Esophagus squamous epithelium (tissue), 5 donors: ENCODE measurements at regions not wholly inside any gene's neighbourhood (a gene's known extent, or its start where the extent isn't known, plus 50 kb on each side); places are given as distances from the start of the nearest gene placed in this dataset.
A peak's percentile ranks its signal among the peaks of the same experiment; 100 is the strongest.

Experiments
- DNase-seq: peaks from one replicate; lab custom pipeline; 2025; lab: John Stamatoyannopoulos, UW
- H3K27ac ChIP-seq, 4 donors: fragments of 200-600 bp; sonication (generic); one replicate each; pipeline ENCODE4 v1.5.1; 2016 to 2019; ENCODE audit warnings: mild to moderate bottlenecking in 1 of 4
- H3K27me3 ChIP-seq, 4 donors: fragments of 200-600 bp; sonication (generic); 1 replicate in 3 of 4; 2 replicates in 1 of 4; pipeline versions ENCODE4 v1.5.1 to v1.6.0; 2017 to 2021; ENCODE audit warnings: antibody characterized with exemption in 1 of 4
- H3K36me3 ChIP-seq, 3 donors: fragments of 200-600 bp; sonication (generic); one replicate each; pipeline ENCODE4 v1.5.1; 2016 to 2019
- H3K4me1 ChIP-seq, 3 donors: fragments of 200-600 bp; sonication (generic); one replicate each; pipeline ENCODE4 v1.5.1; 2017 to 2019
- H3K4me3 ChIP-seq, 4 donors: fragments of 200-600 bp; sonication (generic); 1 replicate in 3 of 4; 2 replicates in 1 of 4; pipeline ENCODE4 v1.5.1; 2016 to 2019; ENCODE audit warnings: mild to moderate bottlenecking in 2 of 4, moderate library complexity in 1 of 4
- H3K9me3 ChIP-seq, 3 donors: fragments of 200-600 bp; sonication (generic); one replicate each; pipeline ENCODE4 v1.5.1; 2016 to 2019
- POLR2A ChIP-seq, 4 donors: fragments of 450-650 bp; IDR thresholded peaks; one replicate each; pipeline ENCODE4 v1.6.1; 2017; ENCODE audit warnings: antibody characterized with exemption in 4 of 4, mild to moderate bottlenecking in 4 of 4, moderate library complexity in 3 of 4
- WGBS, 2 donors: methylation state at CpG; one replicate each; pipeline ENCODE4 v1.1.5; 2018; 5-methylcytosine and 5-hydroxymethylcytosine counted together
- intact Hi-C: fragments of 100-400 bp; cut with DNase I; formaldehyde crosslinking; loops from one replicate; pipeline ENCODE4 v1.15.0; 2022
- TF ChIP-seq, protein P1 (sequence below), 6 experiments: fragments of 450-650 bp in 4 of 6; fragments of 200-600 bp in 2 of 6; sonication (generic) in 2 of 6; IDR thresholded peaks; one replicate each; pipeline ENCODE4 v1.5.1; 2016 to 2019; ENCODE audit warnings: antibody characterized with exemption in 6 of 6, mild to moderate bottlenecking in 4 of 6, moderate library complexity in 4 of 6
- donor health status: DM: yes; HTN: yes; CAD: no.

GRCh38 chr3:59566481-59566975 lies 516.7 kb upstream of the CFAP20DC start:
- 27 to 48% methylated on average over 6 of the region's 6 CpGs for WGBS, 2 donors
- H3K4me1 ChIP-seq: peaks cover 0 to 17% (median 0%) of the 10 kb centered on the region in 3 donors
- intact Hi-C loops: no loop called here
- TF ChIP-seq, protein P1, sequence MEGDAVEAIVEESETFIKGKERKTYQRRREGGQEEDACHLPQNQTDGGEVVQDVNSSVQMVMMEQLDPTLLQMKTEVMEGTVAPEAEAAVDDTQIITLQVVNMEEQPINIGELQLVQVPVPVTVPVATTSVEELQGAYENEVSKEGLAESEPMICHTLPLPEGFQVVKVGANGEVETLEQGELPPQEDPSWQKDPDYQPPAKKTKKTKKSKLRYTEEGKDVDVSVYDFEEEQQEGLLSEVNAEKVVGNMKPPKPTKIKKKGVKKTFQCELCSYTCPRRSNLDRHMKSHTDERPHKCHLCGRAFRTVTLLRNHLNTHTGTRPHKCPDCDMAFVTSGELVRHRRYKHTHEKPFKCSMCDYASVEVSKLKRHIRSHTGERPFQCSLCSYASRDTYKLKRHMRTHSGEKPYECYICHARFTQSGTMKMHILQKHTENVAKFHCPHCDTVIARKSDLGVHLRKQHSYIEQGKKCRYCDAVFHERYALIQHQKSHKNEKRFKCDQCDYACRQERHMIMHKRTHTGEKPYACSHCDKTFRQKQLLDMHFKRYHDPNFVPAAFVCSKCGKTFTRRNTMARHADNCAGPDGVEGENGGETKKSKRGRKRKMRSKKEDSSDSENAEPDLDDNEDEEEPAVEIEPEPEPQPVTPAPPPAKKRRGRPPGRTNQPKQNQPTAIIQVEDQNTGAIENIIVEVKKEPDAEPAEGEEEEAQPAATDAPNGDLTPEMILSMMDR (IDR thresholded peaks at IDR 0.05): no peak
- no peak for TF ChIP-seq POLR2A (IDR thresholded peaks at IDR 0.05)
- H3K9me3 ChIP-seq: no peaks in the 10 kb centered on the region
- no peak overlapping the region for H3K4me3 ChIP-seq
- H3K27me3 ChIP-seq: peaks cover 0 to 7% (median 0%) of the 10 kb centered on the region in 4 donors
- DNase-seq: no peak
- peak overlapping the region in 2 of 4 donors; percentile 38 to 44 for H3K27ac ChIP-seq
- no peaks in the 10 kb centered on the region for H3K36me3 ChIP-seq

- no peak for DNase-seq
- Histone ChIP-seq H3K9me3 (no peaks in the 10 kb centered on the region), H3K4me3 (no peak overlapping the region), H3K27ac (no peak overlapping the region), H3K36me3 (no peaks in the 10 kb centered on the region), H3K4me1 (peaks cover 0 to 17% (median 0%) of the 10 kb centered on the region in 3 donors), H3K27me3 (peaks cover 0 to 7% (median 0%) of the 10 kb centered on the region in 4 donors)
- intact Hi-C loops: no loop called here
- 83 to 95% methylated on average over 2 of the region's 2 CpGs for WGBS, 2 donors
- TF ChIP-seq, protein P1 (IDR thresholded peaks at IDR 0.05): no peak
- TF ChIP-seq POLR2A (IDR thresholded peaks at IDR 0.05): no peak
These were observed 515.3 kb upstream of the CFAP20DC start for GRCh38 chr3:59565125-59565524.

- 100% methylated on average over 1 of the region's 1 CpG for WGBS, 2 donors
These were observed 514.1 kb upstream of the CFAP20DC start for GRCh38 chr3:59563966-59564365.

GRCh38 chr3:59563072-59563605 lies 513.3 kb upstream of the CFAP20DC start:
- Histone ChIP-seq H3K27me3 (no peaks in the 10 kb centered on the region), H3K9me3 (no peaks in the 10 kb centered on the region), H3K27ac (no peak overlapping the region), H3K4me1 (peaks cover 0 to 17% (median 0%) of the 10 kb centered on the region in 3 donors), H3K4me3 (no peak overlapping the region), H3K36me3 (no peaks in the 10 kb centered on the region)
- no peak for DNase-seq
- WGBS, 2 donors: 97 to 98% methylated on average over 4 of the region's 4 CpGs
- intact Hi-C loops: no loop called here
- TF ChIP-seq, protein P1 (IDR thresholded peaks at IDR 0.05): no peak
- TF ChIP-seq POLR2A (IDR thresholded peaks at IDR 0.05): no peak

More at GRCh38 chr3:59563966-59564365, 514.1 kb upstream of the CFAP20DC start:
- Histone ChIP-seq H3K36me3 (no peaks in the 10 kb centered on the region), H3K27ac (no peak overlapping the region), H3K27me3 (peaks cover 0 to under 1% (median 0%) of the 10 kb centered on the region in 4 donors), H3K4me3 (no peak overlapping the region), H3K9me3 (no peaks in the 10 kb centered on the region), H3K4me1 (peaks cover 0 to 17% (median 0%) of the 10 kb centered on the region in 3 donors)
- intact Hi-C loops: no loop called here
- no peak for DNase-seq
- TF ChIP-seq, protein P1 (IDR thresholded peaks at IDR 0.05): no peak
- TF ChIP-seq POLR2A (IDR thresholded peaks at IDR 0.05): no peak

DNA sequence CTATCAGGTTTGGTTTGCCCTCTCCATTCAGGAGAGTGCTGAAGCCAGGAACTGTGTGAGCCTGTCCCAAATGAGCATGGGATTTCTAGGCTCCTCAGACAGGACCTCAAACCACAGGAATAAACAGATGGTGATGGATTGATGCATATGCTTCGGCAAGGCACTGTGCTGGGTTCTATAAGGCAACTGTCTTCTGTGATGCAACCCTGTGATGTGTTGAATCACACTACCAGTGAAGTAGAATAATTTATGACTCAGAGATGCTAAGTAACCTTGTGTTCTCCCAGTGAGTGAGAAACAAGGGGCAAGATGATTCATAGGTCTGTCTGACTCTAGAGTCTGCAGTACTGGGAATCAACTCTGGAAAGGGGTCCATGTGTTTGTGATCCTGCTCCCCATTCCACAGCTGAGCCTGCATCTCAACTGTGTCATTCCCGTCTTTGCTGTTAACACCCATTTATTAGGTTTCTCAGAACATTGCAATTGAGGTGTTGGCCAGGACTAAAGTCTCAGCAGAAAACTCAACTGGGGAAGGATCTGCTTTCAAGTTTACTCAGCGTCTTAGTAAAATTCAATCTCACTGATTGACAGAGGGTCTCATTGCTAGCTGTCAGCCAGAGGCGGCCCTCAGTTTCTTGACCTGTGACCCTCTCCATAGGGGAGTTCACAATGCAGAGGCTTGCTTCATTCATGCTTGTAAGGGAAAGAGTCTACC lies 510.1 kb upstream of the CFAP20DC start:
- H3K27ac ChIP-seq: no peak overlapping the region
- intact Hi-C loops: no loop called here
- no peak overlapping the region for H3K4me3 ChIP-seq
- no peaks in the 10 kb centered on the region for H3K36me3 ChIP-seq
- TF ChIP-seq, protein P1 (IDR thresholded peaks at IDR 0.05): no peak
- TF ChIP-seq POLR2A (IDR thresholded peaks at IDR 0.05): no peak
- WGBS, 2 donors: 52 to 62% methylated on average over 4 of the region's 4 CpGs
- H3K9me3 ChIP-seq: no peaks in the 10 kb centered on the region
- H3K4me1 ChIP-seq: no peaks in the 10 kb centered on the region
- DNase-seq: no peak
- no peaks in the 10 kb centered on the region for H3K27me3 ChIP-seq
